Endothelial cell (in vitro differentiated cells): ENCODE measurements at regions not wholly inside any gene's neighbourhood (a gene's known extent, or its start where the extent isn't known, plus 50 kb on each side); places are given as distances from the start of the nearest gene placed in this dataset.

Source experiments
- DNase-seq: peaks from one replicate; pipeline ENCODE4 v3.0.0; 2021; ENCODE audit warnings: low spot score
- H3K27ac Mint-ChIP-seq: one replicate; pipeline ENCODE4 v1.8.0; 2021; ENCODE audit warnings: mixed read lengths, inconsistent platforms; ENCODE audit not compliant: unreplicated experiment
- H3K27me3 Mint-ChIP-seq: one replicate; pipeline ENCODE4 v1.8.0; 2021; ENCODE audit warnings: mild to moderate bottlenecking, moderate library complexity, mixed read lengths, inconsistent platforms; ENCODE audit not compliant: unreplicated experiment
- H3K36me3 Mint-ChIP-seq: one replicate; pipeline ENCODE4 v1.8.0; 2021; ENCODE audit warnings: mild to moderate bottlenecking, low read depth, mixed read lengths, inconsistent platforms; ENCODE audit not compliant: unreplicated experiment
- H3K4me1 Mint-ChIP-seq: one replicate; pipeline ENCODE4 v1.8.0; 2021; ENCODE audit warnings: mild to moderate bottlenecking, mixed read lengths, inconsistent platforms; ENCODE audit not compliant: unreplicated experiment
- H3K4me3 Mint-ChIP-seq: one replicate; pipeline ENCODE4 v1.8.0; 2021; ENCODE audit warnings: mild to moderate bottlenecking, mixed read lengths, inconsistent platforms; ENCODE audit not compliant: unreplicated experiment
- H3K9me3 Mint-ChIP-seq: one replicate; pipeline ENCODE4 v1.8.0; 2021; ENCODE audit warnings: mixed read lengths, inconsistent platforms; ENCODE audit not compliant: unreplicated experiment
- TF ChIP-seq, protein P1 (sequence below): fragments of 200-600 bp; sonication (generic); IDR thresholded peaks from one replicate; pipeline ENCODE4 v1.5.0; 2021; ENCODE audit warnings: antibody characterized with exemption; ENCODE audit not compliant: unreplicated experiment

DNA sequence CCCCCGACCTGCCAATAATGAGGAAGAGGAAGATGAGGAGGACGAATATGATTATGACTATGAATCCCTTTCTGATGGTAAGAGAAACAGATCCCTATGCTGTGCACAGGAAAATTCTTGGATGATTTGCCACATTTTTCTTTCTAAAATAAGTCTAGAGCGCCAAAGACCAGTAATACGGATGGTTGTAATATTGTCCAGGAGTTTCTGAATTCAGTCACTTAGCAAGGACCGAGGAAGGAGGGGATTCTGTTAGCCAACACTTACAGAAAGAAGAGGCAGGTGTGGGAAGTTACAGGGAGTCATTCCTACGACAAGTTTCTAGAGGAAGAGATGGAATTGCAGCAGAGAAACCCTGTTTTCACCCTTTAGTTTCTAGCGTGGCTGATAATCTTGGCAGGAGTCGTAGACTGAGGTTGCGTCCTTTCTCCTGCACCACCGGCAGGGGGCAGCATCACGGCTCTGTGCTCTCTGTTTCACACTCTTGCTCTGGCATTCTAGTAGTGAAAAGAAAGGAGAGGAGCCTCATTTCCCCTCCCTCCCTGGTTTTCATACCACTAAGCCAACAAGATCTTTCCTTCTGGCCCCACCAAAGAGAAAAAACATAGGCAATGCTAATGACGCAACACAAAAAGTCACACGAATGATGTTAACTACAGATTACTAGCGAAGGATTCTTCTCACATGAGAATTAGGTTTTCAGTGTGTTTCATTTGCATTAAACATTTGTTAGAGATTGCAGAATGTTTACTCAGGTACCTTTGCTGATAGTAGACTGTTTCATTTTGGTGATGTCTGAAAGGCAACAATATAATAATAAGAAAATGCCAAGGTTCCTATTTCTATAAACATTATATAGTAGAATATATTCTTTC is 82.7 kb downstream of the NOC3L start:
- DNase-seq = peak; percentile 74
- no peak overlapping the region for H3K4me3 Mint-ChIP-seq
- H3K9me3 Mint-ChIP-seq = no peaks in the 10 kb centered on the region
- H3K4me1 Mint-ChIP-seq = peaks cover 4% of the 10 kb centered on the region
- H3K27ac Mint-ChIP-seq = no peak overlapping the region
- TF ChIP-seq, protein P1, sequence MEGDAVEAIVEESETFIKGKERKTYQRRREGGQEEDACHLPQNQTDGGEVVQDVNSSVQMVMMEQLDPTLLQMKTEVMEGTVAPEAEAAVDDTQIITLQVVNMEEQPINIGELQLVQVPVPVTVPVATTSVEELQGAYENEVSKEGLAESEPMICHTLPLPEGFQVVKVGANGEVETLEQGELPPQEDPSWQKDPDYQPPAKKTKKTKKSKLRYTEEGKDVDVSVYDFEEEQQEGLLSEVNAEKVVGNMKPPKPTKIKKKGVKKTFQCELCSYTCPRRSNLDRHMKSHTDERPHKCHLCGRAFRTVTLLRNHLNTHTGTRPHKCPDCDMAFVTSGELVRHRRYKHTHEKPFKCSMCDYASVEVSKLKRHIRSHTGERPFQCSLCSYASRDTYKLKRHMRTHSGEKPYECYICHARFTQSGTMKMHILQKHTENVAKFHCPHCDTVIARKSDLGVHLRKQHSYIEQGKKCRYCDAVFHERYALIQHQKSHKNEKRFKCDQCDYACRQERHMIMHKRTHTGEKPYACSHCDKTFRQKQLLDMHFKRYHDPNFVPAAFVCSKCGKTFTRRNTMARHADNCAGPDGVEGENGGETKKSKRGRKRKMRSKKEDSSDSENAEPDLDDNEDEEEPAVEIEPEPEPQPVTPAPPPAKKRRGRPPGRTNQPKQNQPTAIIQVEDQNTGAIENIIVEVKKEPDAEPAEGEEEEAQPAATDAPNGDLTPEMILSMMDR = peak; percentile 86
- H3K27me3 Mint-ChIP-seq = no peaks in the 10 kb centered on the region
- H3K36me3 Mint-ChIP-seq = no peaks in the 10 kb centered on the region

DNA sequence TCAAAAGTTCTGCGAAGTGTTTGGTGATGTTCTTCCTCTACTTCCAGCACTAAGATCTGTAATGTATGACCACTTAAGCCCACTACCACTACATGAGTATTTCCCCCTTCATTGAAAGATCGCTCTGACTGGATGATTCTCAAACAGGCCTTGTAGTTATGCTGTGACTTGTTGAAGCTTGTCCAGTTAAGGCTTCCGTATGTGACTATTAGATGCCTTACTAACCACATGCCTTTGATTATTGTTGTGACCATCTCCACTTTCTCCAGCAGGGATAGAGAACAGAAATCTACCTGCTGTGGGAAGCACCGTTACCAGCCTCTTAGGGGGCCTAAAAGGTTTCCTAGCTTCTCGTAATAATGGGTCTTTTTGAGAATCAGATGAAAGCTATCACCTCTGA is 81.1 kb downstream of the NOC3L start:
- Mint-ChIP-seq H3K27ac (no peak overlapping the region), H3K27me3 (no peaks in the 10 kb centered on the region), H3K4me3 (no peak overlapping the region), H3K4me1 (peaks cover 4% of the 10 kb centered on the region), H3K36me3 (no peaks in the 10 kb centered on the region), H3K9me3 (no peaks in the 10 kb centered on the region)
- TF ChIP-seq, protein P1 = no peak
- no peak for DNase-seq

DNA sequence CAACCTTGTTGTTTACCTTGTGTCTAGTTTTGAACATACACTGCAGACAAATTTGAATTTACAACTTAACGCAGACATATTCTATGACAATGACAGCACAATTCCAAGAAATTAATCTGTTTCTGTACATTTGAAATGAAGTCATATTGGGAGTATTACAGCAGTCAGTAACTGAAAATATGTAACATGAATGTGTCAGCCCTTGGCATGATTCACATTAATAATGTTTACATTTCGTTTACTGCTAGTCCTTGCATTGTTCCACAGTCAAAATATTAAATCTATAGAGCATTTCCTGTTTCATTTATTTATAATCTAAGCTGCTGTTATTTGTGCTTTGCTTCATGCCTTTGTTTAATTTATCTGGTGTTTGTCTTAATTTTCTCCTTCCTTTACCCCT is 80.4 kb downstream of the NOC3L start:
- Mint-ChIP-seq H3K4me3 (no peak overlapping the region), H3K27ac (no peak overlapping the region), H3K4me1 (peaks cover 3% of the 10 kb centered on the region)

More for the DNA sequence above, 80.4 kb downstream of the NOC3L start:
- Mint-ChIP-seq H3K27me3 (no peaks in the 10 kb centered on the region), H3K36me3 (no peaks in the 10 kb centered on the region), H3K9me3 (no peaks in the 10 kb centered on the region)
- no peak for DNase-seq
- TF ChIP-seq, protein P1 = no peak
